ENCODE measurements at regions not wholly inside any gene's neighbourhood (a gene's known extent, or its start where the extent isn't known, plus 50 kb on each side); places are given as distances from the start of the nearest gene placed in this dataset.

- no peak for DNase-seq
Observed at GRCh38 chr14:106811162-106811561, 1284.8 kb downstream of the TMEM121 start.

- no peak for DNase-seq
Observed at GRCh38 chr14:106812788-106813476, 1286.5 kb downstream of the TMEM121 start.

GRCh38 chr14:106813477-106813823, 1287.1 kb downstream of the TMEM121 start:
- DNase-seq, result no peak

- DNase-seq, result no peak
Observed at GRCh38 chr14:106820119-106820518, 1293.7 kb downstream of the TMEM121 start.

GRCh38 chr14:106821119-106821518, 1294.7 kb downstream of the TMEM121 start:
- no peak for DNase-seq

GRCh38 chr14:106822905-106823304, 1296.5 kb downstream of the TMEM121 start:
- DNase-seq, result no peak

GRCh38 chr14:106823552-106823951, 1297.2 kb downstream of the TMEM121 start:
- DNase-seq, result no peak

- DNase-seq, result no peak
Observed at GRCh38 chr14:106826833-106827369, 1300.5 kb downstream of the TMEM121 start.

GRCh38 chr14:106831322-106831720, 1304.9 kb downstream of the TMEM121 start:
- DNase-seq, result no peak

- DNase-seq, result no peak
Observed at GRCh38 chr14:106837870-106838269, 1311.5 kb downstream of the TMEM121 start.

- DNase-seq, result no peak
Observed at GRCh38 chr14:106838991-106839769, 1312.8 kb downstream of the TMEM121 start.

- no peak for DNase-seq
Observed at GRCh38 chr14:106840258-106840657, 1313.9 kb downstream of the TMEM121 start.

- no peak for DNase-seq
Observed at GRCh38 chr14:106840991-106841390, 1314.6 kb downstream of the TMEM121 start.

GRCh38 chr14:106841701-106842100, 1315.3 kb downstream of the TMEM121 start:
- no peak for DNase-seq

GRCh38 chr14:106842687-106843086, 1316.3 kb downstream of the TMEM121 start:
- no peak for DNase-seq

GRCh38 chr14:106843386-106843785, 1317.0 kb downstream of the TMEM121 start:
- DNase-seq, result no peak

- no peak for DNase-seq
Observed at GRCh38 chr14:106843951-106844483, 1317.6 kb downstream of the TMEM121 start.

- peak; percentile 37 for DNase-seq
Observed at GRCh38 chr14:106844608-106845285, 1318.4 kb downstream of the TMEM121 start.

- DNase-seq, result peak; percentile 44
Observed at GRCh38 chr14:106845286-106846087, 1319.1 kb downstream of the TMEM121 start.

GRCh38 chr14:106846218-106846617, 1319.8 kb downstream of the TMEM121 start:
- no peak for DNase-seq

- DNase-seq, result no peak
Observed at GRCh38 chr14:106848330-106849121, 1322.1 kb downstream of the TMEM121 start.

Measured in NCI-H774 (cell line).